GM21526 (cell line): ENCODE measurements at regions not wholly inside any gene's neighbourhood (a gene's known extent, or its start where the extent isn't known, plus 50 kb on each side); places are given as distances from the start of the nearest gene placed in this dataset.

Experiments
- ATAC-seq: cut with Tn5 transposase; IDR thresholded peaks from one replicate; pipeline ENCODE4 v1.9.1; 2021; ENCODE audit warnings: moderate library complexity; ENCODE audit not compliant: unreplicated experiment, low FRiP score

DNA sequence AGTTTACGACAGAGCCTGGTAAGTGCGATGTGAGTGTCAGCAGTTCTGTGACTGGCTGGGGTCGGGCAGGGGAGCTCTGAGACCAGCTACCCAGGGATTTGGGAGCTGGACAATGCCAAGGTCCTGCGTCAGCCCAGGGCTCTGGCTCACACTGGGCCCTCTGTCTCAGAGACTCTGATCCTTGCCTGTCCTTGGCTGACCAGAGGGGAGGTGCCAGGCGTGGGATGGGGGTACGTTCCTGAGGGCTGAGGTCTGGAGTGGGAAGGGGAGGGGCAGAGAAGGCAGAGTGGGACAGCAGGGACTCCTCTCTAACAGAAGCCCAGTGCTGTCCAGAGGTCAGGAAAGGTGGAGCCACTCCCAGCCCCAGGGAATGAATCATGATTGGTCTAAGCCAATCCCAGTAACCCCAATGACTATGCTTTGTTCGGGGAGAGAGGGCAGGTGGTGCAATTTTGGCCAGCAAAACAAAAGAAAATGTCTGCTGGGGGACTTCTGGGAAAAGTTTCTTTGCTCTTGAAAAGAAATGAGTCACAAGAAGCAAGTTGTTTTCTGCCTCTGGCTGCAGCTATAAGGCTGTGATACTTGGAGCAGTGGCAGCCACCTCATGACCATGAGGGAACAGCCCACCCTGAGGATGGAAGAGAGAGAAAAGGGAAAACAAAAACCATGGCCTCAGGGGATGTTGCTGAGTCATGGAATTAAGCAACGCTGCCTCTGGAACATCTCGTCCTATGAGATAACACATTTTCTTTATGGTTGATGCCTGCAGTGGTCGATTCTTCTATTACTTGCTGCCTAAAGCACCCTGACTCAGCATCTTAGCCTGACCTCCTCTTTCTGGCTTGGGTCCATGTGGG lies 108.3 kb downstream of the CHST1 start:
- ATAC-seq, result no peak

DNA sequence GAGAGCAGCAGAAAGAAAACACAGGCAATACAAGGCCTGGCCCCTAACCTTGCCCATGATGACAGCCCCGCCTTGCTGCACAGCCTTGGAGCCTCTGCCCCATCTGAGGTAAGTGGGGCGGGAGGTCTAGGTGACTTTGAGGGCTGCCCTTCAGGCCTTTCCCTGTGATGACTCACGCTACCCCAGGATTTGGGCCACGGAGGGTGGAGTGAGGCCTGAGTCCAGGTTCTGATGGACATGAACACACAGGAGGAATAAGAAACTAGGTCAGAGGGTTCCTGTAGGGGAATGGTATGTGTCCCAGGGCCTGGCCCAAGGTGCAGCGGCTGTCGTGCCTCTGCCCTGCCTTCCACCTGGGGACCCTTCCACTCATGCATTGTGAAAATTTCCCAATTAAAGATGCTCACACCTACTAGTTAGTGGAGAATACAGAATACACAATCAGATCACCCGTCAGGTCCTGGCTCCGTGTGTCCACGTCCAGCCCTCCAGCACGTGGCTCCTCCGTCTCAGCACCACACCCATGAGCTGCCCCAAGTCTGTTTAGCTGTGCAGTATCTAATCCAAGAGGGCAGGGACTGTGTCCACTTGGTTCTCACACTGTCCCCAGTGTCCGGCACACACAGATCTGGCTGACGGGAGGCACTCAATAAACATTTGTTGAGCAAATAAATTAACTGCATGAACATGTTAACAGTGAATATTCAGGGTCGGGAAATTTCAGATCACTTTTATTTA lies 111.0 kb downstream of the CHST1 start:
- ATAC-seq, result no peak

DNA sequence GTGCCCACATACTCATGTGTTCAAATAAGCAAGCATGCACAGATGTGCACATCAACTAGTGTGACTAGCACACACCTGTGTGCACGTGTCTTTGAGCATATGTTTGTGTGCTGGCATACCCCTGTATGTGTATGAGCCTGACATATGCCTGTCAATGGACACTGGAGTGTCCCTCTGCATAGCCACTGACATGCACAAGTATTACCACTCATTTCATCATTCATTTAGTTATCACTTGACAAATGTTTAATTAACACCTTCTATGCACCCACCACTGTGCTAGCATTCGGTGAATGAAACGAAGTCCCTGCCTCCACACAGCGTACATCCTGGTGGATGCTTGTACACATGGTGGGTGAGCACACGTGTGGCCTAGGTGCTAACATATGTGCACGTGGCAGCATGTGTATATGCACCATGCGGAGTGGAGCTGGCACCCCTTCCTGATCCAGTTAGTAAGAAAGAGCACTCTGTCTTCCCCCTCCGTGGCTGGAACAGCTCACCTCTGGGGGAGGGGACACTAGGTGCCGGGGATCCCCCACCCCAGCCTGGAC lies 112.0 kb downstream of the CHST1 start:
- no peak for ATAC-seq

DNA sequence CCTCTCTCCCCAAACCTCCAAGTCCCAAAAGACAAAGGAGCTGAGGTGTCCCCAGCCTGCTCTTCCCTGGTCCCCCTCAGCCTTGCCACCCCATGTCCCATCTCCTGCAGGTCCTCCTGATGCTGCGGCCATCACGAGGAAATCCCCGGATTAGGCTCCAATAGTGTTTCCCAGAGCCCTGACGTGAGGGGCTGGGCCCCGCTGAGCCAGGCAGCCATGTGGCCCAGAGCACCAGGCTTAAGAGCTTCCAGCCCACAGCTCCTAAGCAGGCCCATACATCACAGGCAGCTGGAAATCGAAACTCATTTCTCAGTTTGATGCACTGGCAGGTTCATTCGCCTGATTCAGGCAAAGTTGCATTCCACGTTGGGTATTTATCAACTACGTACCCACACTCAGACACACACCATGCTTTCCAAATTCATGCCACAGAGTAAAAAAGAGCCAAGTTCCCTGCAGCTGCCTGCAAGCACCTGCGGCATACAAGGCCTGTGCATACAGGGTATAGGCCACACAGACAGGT lies 114.2 kb downstream of the CHST1 start:
- no peak for ATAC-seq

DNA sequence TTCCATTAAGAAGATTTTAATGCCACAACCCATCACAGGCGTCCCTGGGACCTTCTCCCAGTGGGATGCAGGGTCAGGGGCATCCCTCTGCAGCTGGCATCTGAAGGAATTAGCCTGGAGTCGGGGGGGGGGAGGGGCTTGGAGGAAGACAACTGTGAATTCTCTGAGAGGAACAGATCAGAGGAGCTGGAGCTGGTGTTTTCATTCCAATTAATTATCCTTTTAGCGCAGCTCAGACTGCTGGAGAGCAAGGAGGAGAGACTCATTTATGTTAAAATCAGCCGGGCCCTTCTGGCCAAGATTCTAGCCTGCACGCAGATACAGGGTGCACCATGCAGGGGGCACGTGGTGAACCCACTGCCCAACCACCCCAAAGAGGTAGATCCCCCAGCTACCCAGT lies 116.2 kb downstream of the CHST1 start:
- no peak for ATAC-seq

DNA sequence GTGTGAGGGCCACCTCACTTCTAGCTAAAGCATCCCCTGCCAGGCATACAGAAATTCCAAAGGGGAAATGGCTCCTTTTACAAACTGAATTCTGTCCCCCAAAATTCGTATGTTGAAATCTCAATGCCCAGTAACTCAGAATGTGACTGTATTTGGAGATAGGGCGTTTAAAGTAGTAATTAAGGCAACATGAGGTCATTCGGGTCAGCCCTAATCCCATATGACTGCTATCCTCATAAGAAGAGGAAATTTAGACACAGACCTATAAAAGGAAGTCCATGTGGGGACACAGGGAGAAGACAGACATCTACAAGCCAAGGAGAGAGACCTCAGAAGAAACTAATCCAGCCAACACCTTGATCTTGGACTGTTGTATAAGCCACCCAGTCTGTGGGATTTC lies 119.1 kb downstream of the CHST1 start:
- ATAC-seq, result no peak

DNA sequence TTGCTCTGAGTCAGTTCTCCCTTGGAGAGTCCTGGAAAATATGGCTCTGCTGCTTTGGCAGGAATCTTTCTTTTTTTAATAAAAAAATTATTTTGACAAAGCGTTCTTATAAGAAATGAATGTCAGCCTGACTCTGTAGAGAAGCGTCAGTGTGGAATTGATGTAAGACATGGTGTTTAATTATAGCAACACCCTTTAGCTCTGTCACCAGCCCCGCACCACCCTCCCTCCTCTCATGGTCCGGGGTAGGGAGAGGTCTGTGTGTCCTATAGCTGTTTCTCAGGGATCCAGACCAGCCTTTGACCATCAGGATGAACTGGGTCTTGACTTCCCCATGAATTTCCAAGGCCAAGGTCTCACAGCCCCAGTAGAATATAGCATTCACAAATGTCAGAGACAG lies 120.6 kb downstream of the CHST1 start:
- no peak for ATAC-seq

DNA sequence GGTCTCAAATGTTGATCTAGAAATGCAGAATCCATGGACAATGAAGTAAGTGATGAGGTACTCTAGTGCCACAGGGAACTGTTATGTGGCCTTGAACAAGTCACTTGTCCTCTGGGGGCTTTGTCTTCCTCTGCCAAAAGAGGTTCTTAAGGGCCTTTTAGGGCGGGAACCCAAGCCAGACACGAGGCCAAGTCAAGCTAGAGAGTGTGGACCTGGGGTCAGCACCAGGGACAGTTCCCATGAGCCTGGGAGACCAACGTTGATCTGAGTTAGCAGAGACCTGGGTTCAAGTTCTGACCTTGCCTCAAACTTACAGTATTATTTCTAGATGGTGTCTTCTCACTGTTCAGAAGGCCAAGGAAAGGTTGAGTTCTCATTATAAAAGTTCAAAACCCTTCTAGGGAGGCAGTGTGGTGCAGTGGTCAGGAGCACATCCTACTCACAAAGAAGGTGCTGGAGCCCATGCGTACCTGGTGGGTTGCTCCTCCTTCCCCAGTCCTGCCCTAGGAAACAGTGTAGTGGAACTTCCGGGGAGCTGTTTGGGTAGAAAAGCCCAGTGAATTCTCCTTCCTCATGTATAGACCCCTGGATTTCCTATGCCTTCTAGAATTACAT lies 121.5 kb downstream of the CHST1 start:
- ATAC-seq, result no peak

DNA sequence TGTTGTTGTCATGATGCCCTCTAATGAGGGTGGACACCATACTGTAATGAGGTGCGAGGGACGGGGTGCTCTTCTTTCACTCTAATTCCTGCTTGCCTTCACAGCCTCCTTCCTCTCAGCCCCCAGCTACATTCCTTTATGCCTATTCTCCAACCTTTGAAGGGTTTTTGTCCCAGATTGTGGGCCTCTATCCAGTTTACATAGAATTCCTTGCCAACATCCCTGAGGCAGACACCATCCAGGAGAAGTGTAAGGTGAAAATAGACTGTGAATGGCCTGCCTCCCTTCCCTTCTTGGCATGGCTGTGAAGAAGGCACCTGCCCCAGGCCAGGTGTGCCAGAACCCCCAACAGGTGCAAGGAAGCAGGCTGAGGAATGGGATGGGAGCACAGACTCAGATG lies 122.3 kb downstream of the CHST1 start:
- no peak for ATAC-seq

DNA sequence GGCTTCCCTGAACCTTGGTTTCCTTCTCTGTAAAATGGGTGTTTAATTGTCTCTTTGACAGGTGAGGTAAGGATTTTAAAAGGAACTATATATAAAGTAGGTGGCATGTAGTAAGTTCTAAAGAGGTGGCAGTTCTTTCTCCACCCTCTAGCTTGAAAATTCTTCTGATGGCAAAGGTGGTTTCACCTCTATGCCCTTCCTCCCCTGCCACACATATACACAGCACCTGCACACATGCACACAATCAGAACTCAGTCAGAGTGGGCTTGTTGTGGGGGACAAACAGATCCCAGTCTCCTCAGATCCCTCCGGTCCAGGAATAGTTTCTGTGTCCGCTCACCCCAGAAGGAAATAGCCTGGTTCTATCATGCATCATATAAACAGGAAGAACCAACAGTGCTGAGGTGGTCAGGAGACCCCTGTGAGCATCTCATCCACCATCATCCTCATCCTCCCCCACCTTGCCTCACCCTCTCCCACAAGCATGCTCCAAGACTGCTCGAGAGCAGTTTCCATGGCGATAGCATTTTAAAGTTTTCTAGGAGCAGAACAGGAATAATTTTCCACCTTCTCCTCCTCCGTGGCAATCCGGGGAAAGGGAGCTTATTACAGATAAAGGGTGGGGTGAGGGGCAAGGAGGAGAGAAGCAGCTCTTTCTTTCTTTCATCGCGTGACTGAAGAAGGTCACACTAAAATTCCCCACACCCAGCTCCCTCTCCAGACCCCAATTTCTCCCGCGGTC lies 123.6 kb downstream of the CHST1 start:
- no peak for ATAC-seq

DNA sequence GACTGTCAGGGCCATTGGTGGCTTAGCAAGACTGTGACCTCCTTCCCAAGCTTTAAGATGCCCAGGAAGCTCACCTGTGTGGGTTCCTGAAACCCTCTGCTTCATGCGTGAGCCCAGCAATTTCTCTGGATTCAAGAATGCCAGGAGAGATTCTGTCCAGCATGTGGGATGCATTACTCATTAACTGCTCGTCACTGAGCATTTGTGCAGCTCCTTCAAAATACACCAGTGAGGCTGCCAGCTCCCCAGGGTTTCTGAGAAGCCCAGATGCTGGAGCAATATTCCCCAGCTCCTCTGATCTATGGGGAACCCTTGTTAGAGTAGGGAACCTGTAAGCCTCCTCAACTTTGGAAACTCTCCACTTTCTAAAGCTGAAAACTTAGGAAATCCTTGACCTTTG lies 126.5 kb downstream of the CHST1 start:
- ATAC-seq, result no peak

DNA sequence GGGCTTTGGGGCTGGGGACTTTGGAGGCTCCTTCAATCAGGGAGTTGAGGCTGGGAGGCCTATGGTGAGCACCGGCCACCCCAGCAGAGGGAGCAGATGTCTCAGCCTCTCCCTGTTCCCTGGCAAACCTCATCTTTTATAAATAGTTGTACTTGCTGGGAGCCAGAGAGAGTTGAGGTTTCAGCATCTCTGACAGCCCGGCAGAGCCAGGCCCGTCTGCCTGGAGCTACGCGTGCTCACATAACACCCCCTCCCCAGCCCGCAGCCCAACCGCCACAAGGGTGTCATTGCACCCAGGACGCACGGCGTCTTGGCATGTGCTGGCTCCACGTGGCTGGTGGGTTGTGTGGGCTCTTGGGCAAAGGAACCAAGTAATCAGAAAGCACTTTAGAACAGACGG lies 127.1 kb downstream of the CHST1 start:
- ATAC-seq, result no peak

DNA sequence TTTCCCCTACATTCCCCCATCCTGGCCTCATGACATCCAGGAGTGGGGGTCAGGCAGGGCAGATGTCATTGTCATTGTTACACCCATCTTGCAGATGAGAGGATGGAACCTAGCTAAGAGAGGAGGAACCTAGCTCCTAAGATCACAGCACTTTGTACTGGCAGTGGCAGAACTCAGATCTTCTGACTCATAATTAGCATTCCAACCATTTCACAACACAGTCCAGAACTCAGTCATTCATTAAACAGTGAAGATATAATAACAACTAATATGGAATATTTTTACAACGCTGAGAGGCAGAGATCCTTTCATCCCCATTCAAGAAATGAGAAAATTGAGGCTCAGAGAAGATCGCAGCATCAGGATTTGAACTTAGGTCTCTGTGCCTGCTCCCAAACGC lies 127.8 kb downstream of the CHST1 start:
- no peak for ATAC-seq

DNA sequence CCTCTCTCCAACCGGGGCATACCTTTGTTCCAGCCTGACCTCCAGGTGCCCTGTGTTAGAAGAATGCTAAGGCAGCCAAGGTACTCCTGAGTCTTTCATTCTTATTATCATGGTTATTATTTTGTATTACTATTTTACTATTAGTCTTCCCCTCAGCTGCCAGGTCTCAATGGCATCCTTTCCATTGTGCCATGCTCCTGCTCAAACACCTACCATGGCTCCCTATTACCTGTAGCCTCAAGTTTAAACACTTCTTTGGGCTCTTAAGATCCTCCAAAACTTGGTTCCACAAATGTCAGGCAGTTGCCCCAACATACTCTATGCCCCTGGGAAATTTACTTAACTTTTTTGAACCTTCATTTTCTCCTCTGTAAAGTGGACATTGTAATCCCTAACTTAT lies 130.4 kb downstream of the CHST1 start:
- no peak for ATAC-seq

DNA sequence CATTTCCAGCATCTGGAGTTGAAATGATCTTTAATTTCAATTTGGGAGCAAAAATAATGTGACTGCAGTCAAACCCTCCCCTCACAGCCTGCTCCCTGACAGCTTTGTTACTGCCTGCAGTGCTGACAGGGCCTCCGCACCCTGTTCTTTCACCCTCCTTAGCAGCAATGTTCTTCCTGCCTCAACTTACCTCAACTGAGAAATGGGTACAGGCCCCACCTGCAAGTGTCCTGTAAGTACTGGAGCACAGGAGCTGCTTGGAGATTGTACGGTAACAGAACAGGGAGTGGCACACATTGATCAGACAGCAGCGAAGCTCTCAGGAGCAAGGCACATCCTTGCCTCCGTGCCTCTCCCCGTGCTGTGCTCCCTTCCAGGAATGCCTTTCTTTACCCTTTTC lies 131.3 kb downstream of the CHST1 start:
- no peak for ATAC-seq

DNA sequence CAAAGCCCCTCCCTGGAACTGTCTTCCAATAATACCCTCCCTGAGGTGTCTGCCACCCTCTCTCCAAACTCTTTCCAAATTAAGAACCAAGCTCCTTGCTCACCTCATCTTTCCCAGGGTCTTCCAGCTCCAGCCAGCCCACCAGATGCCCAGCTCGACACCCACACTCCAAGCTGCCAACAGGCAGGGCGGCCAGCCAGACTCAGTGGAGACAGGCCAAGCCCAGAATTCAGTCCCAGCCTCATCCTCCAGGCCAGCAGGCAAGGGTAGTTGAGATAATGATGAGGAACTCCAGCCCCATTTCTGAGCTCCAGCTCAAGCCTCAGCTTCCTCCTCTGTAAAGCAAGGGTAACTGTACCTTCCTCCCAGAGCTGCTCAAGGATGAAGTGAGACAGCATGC lies 132.9 kb downstream of the CHST1 start:
- no peak for ATAC-seq

DNA sequence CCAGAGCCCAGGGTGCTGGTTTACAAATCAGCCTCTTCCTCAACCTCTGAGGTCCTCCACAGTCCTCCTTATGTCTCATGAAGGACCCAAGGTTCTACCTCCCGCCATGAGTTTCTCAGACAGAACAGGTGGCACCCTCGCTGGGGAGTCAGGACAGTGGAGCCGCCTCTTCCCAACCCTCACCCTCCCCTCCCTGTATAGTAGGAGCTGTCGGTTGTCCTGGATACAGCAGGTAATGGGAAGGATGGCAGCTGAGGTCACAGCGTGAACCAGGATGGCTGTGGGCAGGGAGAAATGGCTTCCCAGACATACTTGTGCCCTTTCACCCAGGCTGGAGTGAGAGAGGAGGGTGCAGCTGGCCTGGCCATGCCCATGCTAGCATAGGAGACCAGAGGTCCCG lies 134.6 kb downstream of the CHST1 start:
- ATAC-seq, result no peak

DNA sequence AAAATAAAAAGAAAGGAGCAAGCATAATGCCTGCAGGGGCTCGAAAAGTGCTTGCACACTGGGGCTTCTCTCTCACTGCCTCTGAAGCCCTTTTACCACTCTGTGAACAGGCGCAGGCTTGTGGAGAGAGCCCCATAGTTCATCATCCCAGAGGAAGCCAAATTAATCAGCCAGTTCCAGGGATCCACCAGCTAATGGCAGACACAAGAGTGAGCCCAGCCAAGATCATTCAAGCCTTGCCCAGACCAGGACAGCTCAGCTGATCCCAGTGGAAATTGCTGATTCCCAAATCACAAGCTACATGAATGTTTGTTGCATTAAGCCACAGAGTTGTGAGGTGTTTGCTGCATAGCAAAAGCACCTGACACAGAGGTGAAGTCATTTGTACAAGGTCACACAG lies 135.3 kb downstream of the CHST1 start:
- ATAC-seq, result no peak

DNA sequence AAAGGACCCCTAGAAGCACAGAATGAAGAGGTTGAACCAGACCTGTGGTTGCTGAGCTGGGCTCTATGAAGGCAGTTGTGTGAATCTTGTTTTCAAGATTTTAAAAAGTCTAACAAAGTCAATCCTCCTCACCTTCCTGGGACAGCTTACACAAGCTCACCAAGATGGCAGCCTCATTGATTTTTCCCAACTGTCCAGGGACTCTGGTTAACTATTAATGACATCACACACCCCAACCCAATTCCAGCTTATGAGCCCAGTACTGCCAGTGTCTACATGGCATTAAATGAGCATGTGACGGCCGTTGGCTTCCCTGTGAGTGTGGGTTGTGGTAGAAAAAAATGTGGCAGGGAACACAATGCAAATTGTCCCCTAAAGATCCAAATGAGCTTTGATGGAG lies 137.0 kb downstream of the CHST1 start:
- ATAC-seq, result no peak

DNA sequence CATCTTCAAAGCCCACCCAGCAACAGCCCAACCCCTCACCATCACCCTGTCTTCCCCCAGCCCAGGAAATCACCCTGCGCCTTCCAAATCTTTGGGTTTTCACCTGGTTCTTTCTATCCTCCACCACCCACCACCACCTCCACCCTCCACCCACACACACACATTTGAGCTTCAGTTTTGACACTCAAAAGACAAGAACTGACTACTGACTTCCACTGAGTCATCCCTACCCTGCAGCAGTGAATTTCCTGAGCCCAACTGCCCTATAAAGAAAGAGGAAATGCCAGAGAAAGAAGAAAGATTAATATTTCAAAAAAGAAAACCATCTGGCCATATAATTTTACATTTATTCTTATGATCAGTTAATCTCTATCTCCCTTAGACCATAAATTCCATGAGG lies 137.5 kb downstream of the CHST1 start:
- no peak for ATAC-seq
